GM18505 (cell line): ENCODE measurements at regions not wholly inside any gene's neighbourhood (a gene's known extent, or its start where the extent isn't known, plus 50 kb on each side); places are given as distances from the start of the nearest gene placed in this dataset.

ENCODE experiments used
- ATAC-seq: cut with Tn5 transposase; IDR thresholded peaks from one replicate; pipeline ENCODE4 v1.9.1; 2021; ENCODE audit not compliant: unreplicated experiment
- POLR2A ChIP-seq: IDR thresholded peaks from 4 replicates; pipeline ENCODE4 v1.6.1; 2011; ENCODE audit warnings: borderline replicate concordance; ENCODE audit not compliant: insufficient read depth, insufficient read length; ENCODE audit errors: extremely low read depth

GRCh38 chr6:132972971-132973370 lies 158.6 kb downstream of the RPS12 start:
- TF ChIP-seq POLR2A, result no peak
- ATAC-seq, result no peak

GRCh38 chr6:132973514-132973993 lies 159.2 kb downstream of the RPS12 start:
- no peak for TF ChIP-seq POLR2A
- no peak for ATAC-seq

- no peak for TF ChIP-seq POLR2A
Measured at GRCh38 chr6:132974122-132974521, 159.8 kb downstream of the RPS12 start.

GRCh38 chr6:132977413-132977812 lies 163.0 kb downstream of the RPS12 start:
- no peak for TF ChIP-seq POLR2A
- no peak for ATAC-seq

More at GRCh38 chr6:132974122-132974521, 159.8 kb downstream of the RPS12 start:
- ATAC-seq, result no peak

GRCh38 chr6:132978685-132979084 lies 164.3 kb downstream of the RPS12 start:
- no peak for TF ChIP-seq POLR2A
- no peak for ATAC-seq

- no peak for ATAC-seq
- no peak for TF ChIP-seq POLR2A
Measured at GRCh38 chr6:132993738-132994137, 179.4 kb downstream of the RPS12 start.

GRCh38 chr6:132995009-132995408 lies 180.6 kb downstream of the RPS12 start:
- no peak for TF ChIP-seq POLR2A
- ATAC-seq, result no peak

GRCh38 chr6:132995432-132995831 lies 181.1 kb downstream of the RPS12 start:
- no peak for ATAC-seq
- TF ChIP-seq POLR2A, result no peak

- ATAC-seq, result no peak
- TF ChIP-seq POLR2A, result no peak
Measured at GRCh38 chr6:132998418-132998817, 184.0 kb downstream of the RPS12 start.

GRCh38 chr6:133001040-133001565 lies 186.7 kb downstream of the RPS12 start:
- TF ChIP-seq POLR2A, result no peak
- no peak for ATAC-seq

- TF ChIP-seq POLR2A, result no peak
- no peak for ATAC-seq
Measured at GRCh38 chr6:133004304-133004884, 190.0 kb downstream of the RPS12 start.

- TF ChIP-seq POLR2A, result no peak
- no peak for ATAC-seq
Measured at GRCh38 chr6:133012774-133013173, 198.4 kb downstream of the RPS12 start.

- ATAC-seq, result no peak
- no peak for TF ChIP-seq POLR2A
Measured at GRCh38 chr6:133016631-133017030, 202.3 kb downstream of the RPS12 start.

GRCh38 chr6:133017581-133017980 lies 203.2 kb downstream of the RPS12 start:
- TF ChIP-seq POLR2A, result no peak
- ATAC-seq, result no peak
